ENCODE measurements at regions not wholly inside any gene's neighbourhood (a gene's known extent, or its start where the extent isn't known, plus 50 kb on each side); places are given as distances from the start of the nearest gene placed in this dataset.

DNA sequence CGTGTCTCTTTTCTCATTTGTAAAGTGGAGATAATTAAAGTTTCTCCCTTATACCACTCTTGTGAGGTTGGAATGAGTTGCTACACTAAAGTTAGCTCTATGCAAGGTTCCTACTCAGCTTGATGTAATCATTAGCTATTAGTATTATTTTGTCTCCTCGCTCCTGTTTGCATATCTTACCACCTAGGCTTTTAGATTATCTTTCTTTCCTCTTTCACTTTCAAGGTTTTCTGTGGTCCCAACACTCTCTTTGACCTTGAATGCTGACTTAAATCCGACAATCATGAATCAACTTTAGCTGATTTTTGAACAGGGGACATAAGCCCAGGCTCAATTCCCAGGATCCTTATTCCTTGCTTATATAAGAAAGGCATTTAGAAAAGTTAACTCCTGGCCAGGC is 769.7 kb upstream of the GRM7 start:
- Histone ChIP-seq H2AFZ (ENCODE audit: low read length) (no peak overlapping the region), H3K9me3 (replicated peaks; ENCODE audit: insufficient read depth, low read length) (no peaks in the 10 kb centered on the region), H3K9ac (ENCODE audit: low read length) (no peak overlapping the region), H3K27me3 (replicated peaks; ENCODE audit: insufficient read depth, low read length) (no peaks in the 10 kb centered on the region), H3F3A (ENCODE audit: insufficient read depth, low read length) (no peaks in the 10 kb centered on the region), H3K4me1 (ENCODE audit: low read length) (no peaks in the 10 kb centered on the region), H3K79me2 (ENCODE audit: low read length) (no peaks in the 10 kb centered on the region), H3K4me2 (ENCODE audit: low read depth, low read length) (no peak overlapping the region), H3K36me3 (replicated peaks; ENCODE audit: insufficient read depth, low read length) (no peaks in the 10 kb centered on the region), H4K20me1 (ENCODE audit: insufficient read depth, low read length) (no peaks in the 10 kb centered on the region), H3K27ac (ENCODE audit: low read length) (no peak overlapping the region), H3K4me3 (ENCODE audit: low read length) (no peak overlapping the region), H3K9me2 (replicated peaks; ENCODE audit: insufficient read depth, low read length) (no peaks in the 10 kb centered on the region)
- no peak for DNase-seq
- no peak for TF ChIP-seq EZH2phosphoT487 (IDR thresholded peaks at IDR 0.05; ENCODE audit: low read length)
- TF ChIP-seq, protein P1, sequence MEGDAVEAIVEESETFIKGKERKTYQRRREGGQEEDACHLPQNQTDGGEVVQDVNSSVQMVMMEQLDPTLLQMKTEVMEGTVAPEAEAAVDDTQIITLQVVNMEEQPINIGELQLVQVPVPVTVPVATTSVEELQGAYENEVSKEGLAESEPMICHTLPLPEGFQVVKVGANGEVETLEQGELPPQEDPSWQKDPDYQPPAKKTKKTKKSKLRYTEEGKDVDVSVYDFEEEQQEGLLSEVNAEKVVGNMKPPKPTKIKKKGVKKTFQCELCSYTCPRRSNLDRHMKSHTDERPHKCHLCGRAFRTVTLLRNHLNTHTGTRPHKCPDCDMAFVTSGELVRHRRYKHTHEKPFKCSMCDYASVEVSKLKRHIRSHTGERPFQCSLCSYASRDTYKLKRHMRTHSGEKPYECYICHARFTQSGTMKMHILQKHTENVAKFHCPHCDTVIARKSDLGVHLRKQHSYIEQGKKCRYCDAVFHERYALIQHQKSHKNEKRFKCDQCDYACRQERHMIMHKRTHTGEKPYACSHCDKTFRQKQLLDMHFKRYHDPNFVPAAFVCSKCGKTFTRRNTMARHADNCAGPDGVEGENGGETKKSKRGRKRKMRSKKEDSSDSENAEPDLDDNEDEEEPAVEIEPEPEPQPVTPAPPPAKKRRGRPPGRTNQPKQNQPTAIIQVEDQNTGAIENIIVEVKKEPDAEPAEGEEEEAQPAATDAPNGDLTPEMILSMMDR (IDR thresholded peaks at IDR 0.05; ENCODE audit: low read length): no peak
- TF ChIP-seq EZH2 (optimal IDR thresholded peaks at IDR 0.05; ENCODE audit: low read depth, low read length): no peak

DNA sequence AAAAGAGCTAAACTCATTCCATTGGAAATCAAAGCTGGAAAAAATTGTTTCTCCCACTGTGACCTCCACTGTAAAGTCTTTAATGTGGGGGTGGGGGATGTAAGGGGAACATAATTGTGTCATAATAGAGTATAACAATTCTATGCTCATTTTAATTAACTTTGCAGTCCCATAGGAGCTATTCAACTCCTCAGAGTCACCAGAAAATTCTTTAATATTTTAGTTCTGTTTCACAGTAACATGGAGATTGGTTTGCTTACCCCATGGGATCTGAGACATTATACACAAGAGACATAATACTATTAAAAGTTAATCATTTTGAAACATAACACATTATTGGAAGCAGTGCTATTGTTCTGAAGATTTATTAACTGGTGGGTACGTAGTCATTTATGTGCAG is 765.9 kb upstream of the GRM7 start:
- H3K4me1 ChIP-seq (ENCODE audit: low read length): no peaks in the 10 kb centered on the region

DNA sequence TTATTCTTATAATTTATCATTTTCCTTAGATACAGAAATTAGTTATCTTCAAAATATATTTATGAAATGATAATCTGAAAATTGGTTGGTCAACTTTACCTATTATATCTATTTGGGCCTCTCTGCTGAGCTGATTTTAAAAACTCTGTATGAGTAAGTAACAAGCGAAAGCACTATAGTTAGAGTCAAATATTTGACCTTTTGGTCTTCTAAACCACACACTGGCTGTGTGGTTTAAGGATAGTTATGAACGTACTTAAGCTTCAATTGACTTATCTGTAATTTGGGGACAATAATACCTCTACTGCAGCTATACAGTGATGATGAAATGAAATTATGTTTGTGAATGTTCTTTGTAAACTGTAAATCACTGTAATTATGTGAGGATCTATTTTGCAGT is 763.9 kb upstream of the GRM7 start:
- Histone ChIP-seq H3F3A (ENCODE audit: insufficient read depth, low read length) (no peaks in the 10 kb centered on the region), H3K4me3 (ENCODE audit: low read length) (no peak overlapping the region), H3K36me3 (replicated peaks; ENCODE audit: insufficient read depth, low read length) (no peaks in the 10 kb centered on the region), H3K4me1 (ENCODE audit: low read length) (no peaks in the 10 kb centered on the region), H3K4me2 (ENCODE audit: low read depth, low read length) (no peak overlapping the region), H2AFZ (ENCODE audit: low read length) (no peak overlapping the region), H3K9ac (ENCODE audit: low read length) (no peak overlapping the region), H3K9me3 (replicated peaks; ENCODE audit: insufficient read depth, low read length) (no peaks in the 10 kb centered on the region), H3K9me2 (replicated peaks; ENCODE audit: insufficient read depth, low read length) (no peaks in the 10 kb centered on the region), H3K79me2 (ENCODE audit: low read length) (no peaks in the 10 kb centered on the region), H4K20me1 (ENCODE audit: insufficient read depth, low read length) (no peaks in the 10 kb centered on the region), H3K27ac (ENCODE audit: low read length) (no peak overlapping the region), H3K27me3 (replicated peaks; ENCODE audit: insufficient read depth, low read length) (no peaks in the 10 kb centered on the region)
- TF ChIP-seq EZH2 (optimal IDR thresholded peaks at IDR 0.05; ENCODE audit: low read depth, low read length) (no peak), EZH2phosphoT487 (IDR thresholded peaks at IDR 0.05; ENCODE audit: low read length) (no peak)
- TF ChIP-seq, protein P1 (IDR thresholded peaks at IDR 0.05; ENCODE audit: low read length): no peak
- no peak for DNase-seq

More for the DNA sequence above, 765.9 kb upstream of the GRM7 start:
- Histone ChIP-seq H3F3A (ENCODE audit: insufficient read depth, low read length) (no peaks in the 10 kb centered on the region), H2AFZ (ENCODE audit: low read length) (no peak overlapping the region), H3K4me3 (ENCODE audit: low read length) (no peak overlapping the region), H3K9me3 (replicated peaks; ENCODE audit: insufficient read depth, low read length) (no peaks in the 10 kb centered on the region), H3K27me3 (replicated peaks; ENCODE audit: insufficient read depth, low read length) (no peaks in the 10 kb centered on the region), H3K9ac (ENCODE audit: low read length) (no peak overlapping the region), H3K4me2 (ENCODE audit: low read depth, low read length) (no peak overlapping the region), H3K36me3 (replicated peaks; ENCODE audit: insufficient read depth, low read length) (no peaks in the 10 kb centered on the region), H3K27ac (ENCODE audit: low read length) (no peak overlapping the region), H3K9me2 (replicated peaks; ENCODE audit: insufficient read depth, low read length) (no peaks in the 10 kb centered on the region), H4K20me1 (ENCODE audit: insufficient read depth, low read length) (no peaks in the 10 kb centered on the region), H3K79me2 (ENCODE audit: low read length) (no peaks in the 10 kb centered on the region)
- TF ChIP-seq EZH2phosphoT487 (IDR thresholded peaks at IDR 0.05; ENCODE audit: low read length) (no peak), EZH2 (optimal IDR thresholded peaks at IDR 0.05; ENCODE audit: low read depth, low read length) (no peak)
- TF ChIP-seq, protein P1 (IDR thresholded peaks at IDR 0.05; ENCODE audit: low read length): no peak
- DNase-seq: no peak
